ENCODE measurements at regions not wholly inside any gene's neighbourhood (a gene's known extent, or its start where the extent isn't known, plus 50 kb on each side); places are given as distances from the start of the nearest gene placed in this dataset.
"Not testable (repeated sequence)": the region's sequence is repeated elsewhere in the genome, so short reads cannot be mapped to it uniquely, and the experiment has no call there.

- not testable (repeated sequence) for H3K9me3 ChIP-seq (ENCODE audit: control insufficient read depth, insufficient read depth, low read length); H3K36me3 ChIP-seq (ENCODE audit: control insufficient read depth, insufficient read depth, low read length); H3K4me1 ChIP-seq (ENCODE audit: control insufficient read depth, insufficient read depth, low read length); H3K4me3 ChIP-seq (ENCODE audit: low read depth, low read length); H3K27ac ChIP-seq (ENCODE audit: low read depth, low read length); H3K9ac ChIP-seq (ENCODE audit: low read depth, low read length); H3K27me3 ChIP-seq (ENCODE audit: control insufficient read depth, insufficient read depth, low read length)
Observed at GRCh38 chr12:33194389-33194788, 245.2 kb downstream of the SYT10 start.

GRCh38 chr12:33192226-33192625 is 247.4 kb downstream of the SYT10 start:
- Histone ChIP-seq H3K36me3 (ENCODE audit: control insufficient read depth, insufficient read depth, low read length) (no peaks in the 10 kb centered on the region), H3K4me1 (ENCODE audit: control insufficient read depth, insufficient read depth, low read length) (no peaks in the 10 kb centered on the region), H3K27me3 (ENCODE audit: control insufficient read depth, insufficient read depth, low read length) (no peaks in the 10 kb centered on the region), H3K9me3 (ENCODE audit: control insufficient read depth, insufficient read depth, low read length) (peaks cover 4% of the 10 kb centered on the region; the same call in 1 of the 2 replicates), H3K9ac (ENCODE audit: low read depth, low read length) (no peak overlapping the region), H3K4me3 (ENCODE audit: low read depth, low read length) (no peak overlapping the region), H3K27ac (ENCODE audit: low read depth, low read length) (no peak overlapping the region)

DNA sequence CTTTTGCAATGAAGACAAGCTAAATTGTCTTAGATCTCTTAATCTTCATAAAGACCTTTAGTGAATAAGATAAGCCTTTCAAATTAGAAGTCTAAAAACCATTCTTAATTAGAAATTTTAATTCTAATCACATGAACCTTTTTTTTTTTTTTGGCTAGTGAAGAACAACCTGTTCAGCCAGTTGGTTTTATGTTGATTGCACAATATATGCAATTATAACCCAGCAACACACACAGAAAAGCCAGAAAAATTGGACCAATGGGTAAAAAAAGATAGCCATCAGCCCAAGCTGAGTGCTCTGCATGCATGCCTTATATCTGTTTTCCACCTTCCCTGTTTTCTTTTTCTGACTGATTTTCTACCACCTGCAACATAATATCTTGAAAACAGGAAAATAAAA is 252.2 kb downstream of the SYT10 start:
- no peak overlapping the region for H3K9ac ChIP-seq (ENCODE audit: low read depth, low read length)
- H3K27ac ChIP-seq (ENCODE audit: low read depth, low read length) = no peak overlapping the region
- no peaks in the 10 kb centered on the region for H3K36me3 ChIP-seq (ENCODE audit: control insufficient read depth, insufficient read depth, low read length)
- H3K4me3 ChIP-seq (ENCODE audit: low read depth, low read length) = no peak overlapping the region
- no peaks in the 10 kb centered on the region for H3K27me3 ChIP-seq (ENCODE audit: control insufficient read depth, insufficient read depth, low read length)
- no peaks in the 10 kb centered on the region for H3K4me1 ChIP-seq (ENCODE audit: control insufficient read depth, insufficient read depth, low read length)
- peaks cover 4% of the 10 kb centered on the region; the same call in 1 of the 2 replicates for H3K9me3 ChIP-seq (ENCODE audit: control insufficient read depth, insufficient read depth, low read length)

- Histone ChIP-seq H3K36me3 (ENCODE audit: control insufficient read depth, insufficient read depth, low read length) (no peaks in the 10 kb centered on the region), H3K9me3 (ENCODE audit: control insufficient read depth, insufficient read depth, low read length) (peaks cover 11% of the 10 kb centered on the region), H3K4me3 (ENCODE audit: low read depth, low read length) (no peak overlapping the region), H3K9ac (ENCODE audit: low read depth, low read length) (no peak overlapping the region), H3K27ac (ENCODE audit: low read depth, low read length) (no peak overlapping the region), H3K27me3 (ENCODE audit: control insufficient read depth, insufficient read depth, low read length) (no peaks in the 10 kb centered on the region), H3K4me1 (ENCODE audit: control insufficient read depth, insufficient read depth, low read length) (no peaks in the 10 kb centered on the region)
Observed at GRCh38 chr12:33184161-33184560, 255.5 kb downstream of the SYT10 start.

DNA sequence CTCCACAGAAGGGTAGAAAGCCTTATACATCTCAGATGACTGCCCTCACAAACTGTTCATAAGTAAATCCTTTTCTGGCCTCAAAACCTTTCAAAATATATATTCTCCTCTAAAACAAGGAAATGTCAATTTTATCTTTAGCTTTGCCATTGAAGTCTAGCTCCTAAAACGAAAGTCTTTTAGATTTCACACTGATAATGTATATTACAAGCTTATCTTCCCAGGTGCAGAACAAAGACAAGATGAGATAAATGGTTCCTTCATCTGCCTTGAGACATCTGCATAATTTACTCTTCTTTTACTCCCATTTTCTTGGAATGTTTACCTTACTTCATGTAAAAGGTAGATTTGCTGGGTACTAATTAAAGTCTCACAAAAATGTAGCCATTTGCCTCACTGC is 257.1 kb downstream of the SYT10 start:
- Histone ChIP-seq H3K9me3 (ENCODE audit: control insufficient read depth, insufficient read depth, low read length) (peaks cover 7% of the 10 kb centered on the region), H3K36me3 (ENCODE audit: control insufficient read depth, insufficient read depth, low read length) (no peaks in the 10 kb centered on the region), H3K27ac (ENCODE audit: low read depth, low read length) (no peak overlapping the region), H3K27me3 (ENCODE audit: control insufficient read depth, insufficient read depth, low read length) (no peaks in the 10 kb centered on the region), H3K4me3 (ENCODE audit: low read depth, low read length) (no peak overlapping the region), H3K9ac (ENCODE audit: low read depth, low read length) (no peak overlapping the region), H3K4me1 (ENCODE audit: control insufficient read depth, insufficient read depth, low read length) (no peaks in the 10 kb centered on the region)

DNA sequence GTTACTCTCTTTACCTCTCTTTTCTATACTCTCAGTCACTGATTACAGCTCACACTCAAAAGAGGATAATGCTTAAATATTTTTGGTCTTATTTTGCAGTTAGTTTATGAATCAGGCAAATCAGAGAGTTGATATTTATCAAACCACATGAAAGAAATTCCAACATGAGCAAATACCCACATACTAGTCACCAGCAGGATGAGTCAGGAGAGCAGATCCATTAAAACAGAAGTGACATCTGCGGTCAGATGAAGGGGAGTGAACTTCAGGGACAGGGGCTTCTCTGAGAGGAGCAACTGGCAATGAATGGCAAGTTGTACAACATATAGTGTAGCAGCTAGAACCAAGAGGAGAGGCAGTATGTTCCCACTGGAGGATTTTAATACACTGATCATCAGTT is 258.7 kb downstream of the SYT10 start:
- Histone ChIP-seq H3K9me3 (ENCODE audit: control insufficient read depth, insufficient read depth, low read length) (peaks cover 7% of the 10 kb centered on the region), H3K4me3 (ENCODE audit: low read depth, low read length) (no peak overlapping the region), H3K27me3 (ENCODE audit: control insufficient read depth, insufficient read depth, low read length) (no peaks in the 10 kb centered on the region), H3K9ac (ENCODE audit: low read depth, low read length) (no peak overlapping the region), H3K36me3 (ENCODE audit: control insufficient read depth, insufficient read depth, low read length) (no peaks in the 10 kb centered on the region), H3K4me1 (ENCODE audit: control insufficient read depth, insufficient read depth, low read length) (no peaks in the 10 kb centered on the region), H3K27ac (ENCODE audit: low read depth, low read length) (no peak overlapping the region)

DNA sequence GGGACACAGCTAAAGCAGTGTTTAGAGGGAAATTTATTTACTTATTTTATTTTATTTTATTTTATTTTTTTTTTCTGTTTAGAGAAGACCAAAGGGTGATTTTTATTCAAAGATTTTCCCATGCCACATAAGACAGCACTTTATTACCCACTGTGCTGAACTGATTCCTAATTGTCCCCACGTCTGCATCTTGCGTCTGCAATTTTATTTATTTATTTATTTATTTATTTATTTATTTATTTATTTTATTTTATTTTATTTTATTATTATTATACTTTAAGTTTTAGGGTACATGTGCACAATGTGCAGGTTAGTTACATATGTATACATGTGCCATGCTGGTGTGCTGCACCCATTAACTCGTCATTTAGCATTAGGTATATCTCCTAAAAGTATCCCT is 269.7 kb upstream of the PKP2 start:
- H3K9ac ChIP-seq (ENCODE audit: low read depth, low read length); H3K9me3 ChIP-seq (ENCODE audit: control insufficient read depth, insufficient read depth, low read length); H3K27ac ChIP-seq (ENCODE audit: low read depth, low read length); H3K4me3 ChIP-seq (ENCODE audit: low read depth, low read length); H3K4me1 ChIP-seq (ENCODE audit: control insufficient read depth, insufficient read depth, low read length); H3K27me3 ChIP-seq (ENCODE audit: control insufficient read depth, insufficient read depth, low read length); H3K36me3 ChIP-seq (ENCODE audit: control insufficient read depth, insufficient read depth, low read length): not testable (repeated sequence)

DNA sequence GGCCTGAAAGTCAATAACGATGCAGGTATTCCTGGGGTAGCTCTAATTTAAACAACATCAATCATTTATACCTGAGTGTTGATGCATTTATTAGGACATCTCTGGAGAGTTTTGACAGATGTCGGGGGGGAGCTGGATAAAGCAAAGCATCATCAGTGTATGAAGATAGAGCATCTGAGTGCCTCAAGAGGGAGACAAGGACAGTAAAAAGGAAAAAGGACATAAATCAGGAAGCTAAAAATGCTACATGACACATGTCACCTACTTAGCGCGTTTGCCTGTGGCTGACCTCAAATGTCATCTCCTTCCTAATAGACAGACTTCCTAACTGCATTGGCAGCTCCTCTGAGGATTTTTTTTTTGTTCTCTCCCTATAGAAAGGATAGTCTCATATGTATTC is 259.5 kb upstream of the PKP2 start:
- Histone ChIP-seq H3K4me3 (ENCODE audit: low read depth, low read length) (no peak overlapping the region), H3K27ac (ENCODE audit: low read depth, low read length) (no peak overlapping the region), H3K4me1 (ENCODE audit: control insufficient read depth, insufficient read depth, low read length) (no peaks in the 10 kb centered on the region), H3K36me3 (ENCODE audit: control insufficient read depth, insufficient read depth, low read length) (no peaks in the 10 kb centered on the region), H3K27me3 (ENCODE audit: control insufficient read depth, insufficient read depth, low read length) (no peaks in the 10 kb centered on the region), H3K9ac (ENCODE audit: low read depth, low read length) (no peak overlapping the region), H3K9me3 (ENCODE audit: control insufficient read depth, insufficient read depth, low read length) (peaks cover 26% of the 10 kb centered on the region)

DNA sequence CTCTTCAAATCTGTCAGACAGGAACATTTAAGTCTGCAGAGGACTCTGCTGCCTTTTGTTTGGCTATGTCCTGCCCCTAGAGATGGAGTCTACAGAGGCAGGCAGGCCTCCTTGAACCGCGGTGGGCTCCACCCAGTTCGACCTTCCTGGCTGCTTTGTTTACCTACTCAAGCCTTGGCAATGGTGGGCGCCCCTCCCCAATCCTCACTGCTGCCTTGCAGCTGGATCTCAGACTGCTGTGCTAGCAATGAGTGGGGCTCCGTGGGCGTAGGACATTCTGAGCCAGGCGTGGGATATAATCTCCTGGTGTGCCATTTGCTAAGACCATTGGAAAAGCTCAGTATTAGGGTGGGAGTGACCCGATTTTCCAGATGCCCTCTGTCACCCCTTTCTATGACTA is 250.7 kb upstream of the PKP2 start:
- not testable (repeated sequence) for H3K9ac ChIP-seq (ENCODE audit: low read depth, low read length); H3K27me3 ChIP-seq (ENCODE audit: control insufficient read depth, insufficient read depth, low read length); H3K27ac ChIP-seq (ENCODE audit: low read depth, low read length); H3K36me3 ChIP-seq (ENCODE audit: control insufficient read depth, insufficient read depth, low read length); H3K4me1 ChIP-seq (ENCODE audit: control insufficient read depth, insufficient read depth, low read length); H3K4me3 ChIP-seq (ENCODE audit: low read depth, low read length)
- H3K9me3 ChIP-seq (ENCODE audit: control insufficient read depth, insufficient read depth, low read length) = peaks cover 42% of the 10 kb centered on the region

GRCh38 chr12:33129500-33129899 is 232.9 kb upstream of the PKP2 start:
- Histone ChIP-seq H3K9me3 (ENCODE audit: control insufficient read depth, insufficient read depth, low read length) (no peaks in the 10 kb centered on the region), H3K36me3 (ENCODE audit: control insufficient read depth, insufficient read depth, low read length) (no peaks in the 10 kb centered on the region), H3K27ac (ENCODE audit: low read depth, low read length) (no peak overlapping the region), H3K9ac (ENCODE audit: low read depth, low read length) (no peak overlapping the region), H3K4me3 (ENCODE audit: low read depth, low read length) (no peak overlapping the region), H3K27me3 (ENCODE audit: control insufficient read depth, insufficient read depth, low read length) (no peaks in the 10 kb centered on the region), H3K4me1 (ENCODE audit: control insufficient read depth, insufficient read depth, low read length) (no peaks in the 10 kb centered on the region)

DNA sequence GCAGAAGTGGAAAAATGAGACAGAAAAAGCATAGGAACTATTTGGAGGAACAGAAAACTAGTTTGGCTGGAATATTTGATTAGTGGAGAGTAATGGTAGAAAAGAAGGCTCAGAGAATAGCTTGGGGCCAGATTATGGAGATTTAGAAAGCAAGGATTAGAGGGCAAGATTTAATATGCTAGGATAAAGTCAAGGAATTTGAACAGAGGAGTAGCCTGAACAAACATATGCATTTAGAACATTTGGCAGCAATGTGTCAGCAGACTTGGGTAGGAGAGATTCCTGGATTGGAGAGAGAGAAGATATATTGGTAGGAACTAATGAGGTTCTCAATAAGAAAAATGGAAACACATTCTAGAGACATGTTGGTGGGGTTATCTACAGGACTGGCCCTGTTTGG is 229.2 kb upstream of the PKP2 start:
- no peak overlapping the region for H3K9ac ChIP-seq (ENCODE audit: low read depth, low read length)
- no peaks in the 10 kb centered on the region for H3K36me3 ChIP-seq (ENCODE audit: control insufficient read depth, insufficient read depth, low read length)
- no peak overlapping the region for H3K27ac ChIP-seq (ENCODE audit: low read depth, low read length)
- H3K9me3 ChIP-seq (ENCODE audit: control insufficient read depth, insufficient read depth, low read length) = no peaks in the 10 kb centered on the region
- H3K4me1 ChIP-seq (ENCODE audit: control insufficient read depth, insufficient read depth, low read length) = no peaks in the 10 kb centered on the region
- H3K4me3 ChIP-seq (ENCODE audit: low read depth, low read length) = no peak overlapping the region
- no peaks in the 10 kb centered on the region for H3K27me3 ChIP-seq (ENCODE audit: control insufficient read depth, insufficient read depth, low read length)

DNA sequence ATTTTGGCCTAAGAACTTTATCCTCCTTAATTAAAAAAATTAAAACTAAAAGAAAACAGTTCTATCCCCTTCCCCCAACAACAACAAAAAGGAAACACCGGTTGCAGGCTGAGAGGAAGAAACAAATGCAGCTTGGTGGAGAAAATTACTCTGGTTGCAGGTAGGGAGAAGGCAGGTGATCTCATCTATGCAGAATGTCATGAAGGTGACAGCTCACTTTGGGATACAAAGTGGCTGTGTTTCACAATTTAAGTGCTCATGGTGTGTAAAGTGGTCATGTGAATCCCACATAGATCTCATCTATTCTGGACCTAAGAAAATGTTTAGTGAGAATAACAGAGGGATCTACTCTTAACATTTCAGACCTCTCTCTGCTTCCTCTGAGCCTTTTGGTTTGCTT is 219.7 kb upstream of the PKP2 start:
- H3K27ac ChIP-seq (ENCODE audit: low read depth, low read length) = peak overlapping the region; percentile 65
- H3K4me3 ChIP-seq (ENCODE audit: low read depth, low read length) = no peak overlapping the region
- H3K4me1 ChIP-seq (ENCODE audit: control insufficient read depth, insufficient read depth, low read length) = peaks cover 23% of the 10 kb centered on the region
- no peaks in the 10 kb centered on the region for H3K36me3 ChIP-seq (ENCODE audit: control insufficient read depth, insufficient read depth, low read length)
- no peaks in the 10 kb centered on the region for H3K9me3 ChIP-seq (ENCODE audit: control insufficient read depth, insufficient read depth, low read length)
- H3K27me3 ChIP-seq (ENCODE audit: control insufficient read depth, insufficient read depth, low read length) = no peaks in the 10 kb centered on the region
- H3K9ac ChIP-seq (ENCODE audit: low read depth, low read length) = no peak overlapping the region

All from HUES48 (cell line).